Transverse colon (tissue), 4 donors: ENCODE measurements at regions not wholly inside any gene's neighbourhood (a gene's known extent, or its start where the extent isn't known, plus 50 kb on each side); places are given as distances from the start of the nearest gene placed in this dataset.

Experiments used
- CTCF ChIP-seq, 5 experiments: fragments of 200-600 bp in 3 of 5; fragments of 450-650 bp in 2 of 5; sonication (generic) in 3 of 5; IDR thresholded peaks; 1 replicate in 2 of 5; 2 replicates in 3 of 5; pipeline ENCODE4 v1.5.1; 2016 to 2017; ENCODE audit warnings: antibody characterized with exemption in 5 of 5, inconsistent platforms in 3 of 5, mild to moderate bottlenecking in 2 of 5, moderate library complexity in 1 of 5
- EP300 ChIP-seq: sonication (generic); formaldehyde crosslinking; IDR thresholded peaks from one replicate; pipeline ENCODE4 v1.6.1; 2017; ENCODE audit warnings: antibody characterized with exemption, low read depth
- POLR2A ChIP-seq: fragments of 450-650 bp; IDR thresholded peaks from one replicate; pipeline ENCODE4 v1.6.1; 2016; ENCODE audit warnings: antibody characterized with exemption, mild to moderate bottlenecking, moderate library complexity
- POLR2AphosphoS5 ChIP-seq, 3 donors: sonication (generic); formaldehyde crosslinking; IDR thresholded peaks; one replicate each; pipeline ENCODE4 v1.6.1; 2016; ENCODE audit warnings: antibody characterized with exemption in 3 of 3

GRCh38 chr3:152157337-152157736, 111.4 kb upstream of the MBNL1 start:
- no peak for TF ChIP-seq CTCF (IDR thresholded peaks at IDR 0.05)
- no peak for TF ChIP-seq POLR2AphosphoS5 (IDR thresholded peaks at IDR 0.05)
- no peak for TF ChIP-seq POLR2A
- no peak for TF ChIP-seq EP300
